ENCODE measurements at regions not wholly inside any gene's neighbourhood (a gene's known extent, or its start where the extent isn't known, plus 50 kb on each side); places are given as distances from the start of the nearest gene placed in this dataset.

DNA sequence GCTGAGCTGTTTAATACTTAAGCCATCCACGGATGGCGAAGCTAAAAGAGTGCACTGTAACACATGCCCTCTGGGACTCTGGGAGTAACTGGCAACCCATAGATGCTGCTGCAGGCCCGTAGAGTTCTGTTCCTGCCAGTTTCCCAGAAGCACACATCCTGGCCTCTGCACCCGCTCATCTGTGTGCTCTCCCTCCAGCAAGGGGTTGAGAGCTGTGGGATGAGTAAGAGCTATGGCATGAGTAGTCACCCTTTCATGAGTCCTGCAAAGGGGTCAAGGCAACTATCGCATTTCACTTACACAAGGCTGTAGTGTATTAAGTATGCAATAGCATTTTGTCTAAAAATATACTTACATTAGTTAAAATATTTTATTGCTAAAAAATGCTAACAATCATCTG is 1341.8 kb upstream of the NXPH2 start:
- Histone ChIP-seq H2AFZ (ENCODE audit: low read depth, low read length) (no peak overlapping the region), H3K9me2 (ENCODE audit: insufficient read depth, low read length) (no peaks in the 10 kb centered on the region), H3K4me2 (ENCODE audit: low read length) (no peak overlapping the region), H4K20me1 (ENCODE audit: insufficient read depth) (no peaks in the 10 kb centered on the region), H3K27ac (ENCODE audit: low read length) (no peak overlapping the region), H3K4me3 (ENCODE audit: low read length) (no peak overlapping the region), H3K79me2 (replicated peaks; ENCODE audit: insufficient read depth, low read length) (no peaks in the 10 kb centered on the region), H3K27me3 (ENCODE audit: insufficient read depth, low read depth, low read length) (no peaks in the 10 kb centered on the region), H3K9ac (ENCODE audit: low read length) (no peak overlapping the region), H3F3A (ENCODE audit: insufficient read depth, low read length, poor library complexity, severe bottlenecking) (no peaks in the 10 kb centered on the region), H3K36me3 (ENCODE audit: insufficient read depth, low read length) (no peaks in the 10 kb centered on the region), H3K9me3 (ENCODE audit: low read length) (no peaks in the 10 kb centered on the region)
- no peak for TF ChIP-seq REST (IDR thresholded peaks at IDR 0.05; ENCODE audit: borderline replicate concordance)
- TF ChIP-seq CTCF (IDR thresholded peaks at IDR 0.05; ENCODE audit: poor library complexity, severe bottlenecking), result no peak
- TF ChIP-seq MXI1 (conservative IDR thresholded peaks at IDR 0.05; ENCODE audit: poor library complexity, severe bottlenecking), result no peak
- TF ChIP-seq EZH2 (IDR thresholded peaks at IDR 0.05; ENCODE audit: borderline replicate concordance, insufficient read depth, low read length, poor library complexity, severe bottlenecking), result no peak
- no peak for TF ChIP-seq RAD21 (conservative IDR thresholded peaks at IDR 0.05)

- H2AFZ ChIP-seq (ENCODE audit: low read depth, low read length), result no peak overlapping the region
- TF ChIP-seq TAF1 (IDR thresholded peaks at IDR 0.05; ENCODE audit: low read depth) (no peak), CTCF (IDR thresholded peaks at IDR 0.05; ENCODE audit: poor library complexity, severe bottlenecking) (no peak), EZH2 (IDR thresholded peaks at IDR 0.05; ENCODE audit: borderline replicate concordance, insufficient read depth, low read length, poor library complexity, severe bottlenecking) (no peak), RAD21 (conservative IDR thresholded peaks at IDR 0.05) (no peak), EP300 (conservative IDR thresholded peaks at IDR 0.05; ENCODE audit: poor library complexity, severe bottlenecking) (no peak), REST (IDR thresholded peaks at IDR 0.05; ENCODE audit: borderline replicate concordance) (no peak), POLR2AphosphoS5 (IDR thresholded peaks at IDR 0.05) (no peak), SMC3 (conservative IDR thresholded peaks at IDR 0.05; ENCODE audit: poor library complexity) (no peak), MXI1 (conservative IDR thresholded peaks at IDR 0.05; ENCODE audit: poor library complexity, severe bottlenecking) (no peak)
- H3K4me2 ChIP-seq (ENCODE audit: low read length), result no peak overlapping the region
- no peak overlapping the region for H3K4me3 ChIP-seq (ENCODE audit: low read length)
- no peaks in the 10 kb centered on the region for H3K9me2 ChIP-seq (ENCODE audit: insufficient read depth, low read length)
- no peaks in the 10 kb centered on the region for H3K79me2 ChIP-seq (replicated peaks; ENCODE audit: insufficient read depth, low read length)
- no peaks in the 10 kb centered on the region for H4K20me1 ChIP-seq (ENCODE audit: insufficient read depth)
- no peak overlapping the region for H3K27ac ChIP-seq (ENCODE audit: low read length)
- H3K36me3 ChIP-seq (ENCODE audit: insufficient read depth, low read length), result no peaks in the 10 kb centered on the region
- no peaks in the 10 kb centered on the region for H3F3A ChIP-seq (ENCODE audit: insufficient read depth, low read length, poor library complexity, severe bottlenecking)
- H3K9ac ChIP-seq (ENCODE audit: low read length), result no peak overlapping the region
- no peaks in the 10 kb centered on the region for H3K9me3 ChIP-seq (ENCODE audit: low read length)
- H3K27me3 ChIP-seq (ENCODE audit: insufficient read depth, low read depth, low read length), result no peaks in the 10 kb centered on the region
Observed at GRCh38 chr2:140117386-140117785, 1337.2 kb upstream of the NXPH2 start.
